Upper lobe of left lung (tissue), 4 donors: ENCODE measurements at regions not wholly inside any gene's neighbourhood (a gene's known extent, or its start where the extent isn't known, plus 50 kb on each side); places are given as distances from the start of the nearest gene placed in this dataset.

ENCODE experiments used
- CTCF ChIP-seq, 6 experiments: fragments of 450-650 bp in 4 of 6; fragments of 200-600 bp in 2 of 6; sonication (generic) in 2 of 6; IDR thresholded peaks; one replicate each; pipeline ENCODE4 v1.5.1; 2016 to 2019; ENCODE audit warnings: antibody characterized with exemption in 6 of 6
- POLR2A ChIP-seq, 4 donors: fragments of 450-650 bp; IDR thresholded peaks; one replicate each; pipeline ENCODE4 v1.5.1; 2016 to 2017; ENCODE audit warnings: antibody characterized with exemption in 4 of 4, mild to moderate bottlenecking in 2 of 4
- POLR2AphosphoS5 ChIP-seq, 2 donors: sonication (generic); formaldehyde crosslinking; IDR thresholded peaks; one replicate each; pipeline ENCODE4 v1.5.1; 2017; ENCODE audit warnings: antibody characterized with exemption in 2 of 2

- TF ChIP-seq CTCF (IDR thresholded peaks at IDR 0.05) (no peak), POLR2AphosphoS5 (IDR thresholded peaks at IDR 0.05) (no peak), POLR2A (IDR thresholded peaks at IDR 0.05) (no peak)
Observed at GRCh38 chrX:10031746-10032145, 64.6 kb downstream of the CLDN34 start.
